ENCODE measurements at regions not wholly inside any gene's neighbourhood (a gene's known extent, or its start where the extent isn't known, plus 50 kb on each side); places are given as distances from the start of the nearest gene placed in this dataset.

GRCh38 chr5:107294669-107295068, 376.1 kb downstream of the EFNA5 start:
- dilution Hi-C loops (cut with MboI; ENCODE audit: extremely low pct_ligation_motif_present, low sequenced_read_pairs): no loop called here
- Histone ChIP-seq H3K4me2 (ENCODE audit: control insufficient read depth, extremely low read depth, insufficient read depth, low read depth, low read length) (no peak overlapping the region), H3K4me1 (ENCODE audit: control insufficient read depth, extremely low read depth, insufficient read depth, low read length) (no peaks in the 10 kb centered on the region), H4K20me1 (ENCODE audit: control insufficient read depth, extremely low read depth, insufficient read depth, low read length) (no peaks in the 10 kb centered on the region), H3K27me3 (ENCODE audit: control insufficient read depth, extremely low read depth, insufficient read depth, low read length) (no peaks in the 10 kb centered on the region), H3K36me3 (ENCODE audit: control insufficient read depth in 2 of 2, extremely low read depth in 1 of 2, insufficient read depth in 2 of 2, low read length in 2 of 2) (no peaks in the 10 kb centered on the region), H3K9me3 (ENCODE audit: control insufficient read depth, low read depth, low read length) (no peaks in the 10 kb centered on the region), H3K79me2 (ENCODE audit: control insufficient read depth, insufficient read depth, low read length) (no peaks in the 10 kb centered on the region), H2AFZ (ENCODE audit: control insufficient read depth, low read length) (no peak overlapping the region), H3K27ac (ENCODE audit: control insufficient read depth, insufficient read depth, low read length) (no peak overlapping the region), H3K9me1 (ENCODE audit: control insufficient read depth, extremely low read depth, insufficient read depth, low read length) (no peaks in the 10 kb centered on the region), H3K9ac (ENCODE audit: control insufficient read depth, extremely low read depth, insufficient read depth, low read length) (no peak overlapping the region), H3K4me3 (ENCODE audit: control insufficient read depth in 2 of 3, extremely low read depth in 1 of 3, insufficient read depth in 2 of 3, low read depth in 1 of 3, low read length in 3 of 3) (no peak overlapping the region)
- FAIRE-seq (no peak), DNase-seq (ENCODE audit: low read depth, low spot score) (no peak)
- TF ChIP-seq, protein P1, sequence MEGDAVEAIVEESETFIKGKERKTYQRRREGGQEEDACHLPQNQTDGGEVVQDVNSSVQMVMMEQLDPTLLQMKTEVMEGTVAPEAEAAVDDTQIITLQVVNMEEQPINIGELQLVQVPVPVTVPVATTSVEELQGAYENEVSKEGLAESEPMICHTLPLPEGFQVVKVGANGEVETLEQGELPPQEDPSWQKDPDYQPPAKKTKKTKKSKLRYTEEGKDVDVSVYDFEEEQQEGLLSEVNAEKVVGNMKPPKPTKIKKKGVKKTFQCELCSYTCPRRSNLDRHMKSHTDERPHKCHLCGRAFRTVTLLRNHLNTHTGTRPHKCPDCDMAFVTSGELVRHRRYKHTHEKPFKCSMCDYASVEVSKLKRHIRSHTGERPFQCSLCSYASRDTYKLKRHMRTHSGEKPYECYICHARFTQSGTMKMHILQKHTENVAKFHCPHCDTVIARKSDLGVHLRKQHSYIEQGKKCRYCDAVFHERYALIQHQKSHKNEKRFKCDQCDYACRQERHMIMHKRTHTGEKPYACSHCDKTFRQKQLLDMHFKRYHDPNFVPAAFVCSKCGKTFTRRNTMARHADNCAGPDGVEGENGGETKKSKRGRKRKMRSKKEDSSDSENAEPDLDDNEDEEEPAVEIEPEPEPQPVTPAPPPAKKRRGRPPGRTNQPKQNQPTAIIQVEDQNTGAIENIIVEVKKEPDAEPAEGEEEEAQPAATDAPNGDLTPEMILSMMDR (optimal IDR thresholded peaks at IDR 0.05 in 1 of 3, IDR thresholded peaks at IDR 0.05 in 1 of 3, conservative IDR thresholded peaks at IDR 0.05 in 1 of 3; ENCODE audit: extremely low read depth in 1 of 3, insufficient read depth in 2 of 3, low read length in 3 of 3): no peak
- TF ChIP-seq EZH2 (IDR thresholded peaks at IDR 0.05; ENCODE audit: low read length): no peak

DNA sequence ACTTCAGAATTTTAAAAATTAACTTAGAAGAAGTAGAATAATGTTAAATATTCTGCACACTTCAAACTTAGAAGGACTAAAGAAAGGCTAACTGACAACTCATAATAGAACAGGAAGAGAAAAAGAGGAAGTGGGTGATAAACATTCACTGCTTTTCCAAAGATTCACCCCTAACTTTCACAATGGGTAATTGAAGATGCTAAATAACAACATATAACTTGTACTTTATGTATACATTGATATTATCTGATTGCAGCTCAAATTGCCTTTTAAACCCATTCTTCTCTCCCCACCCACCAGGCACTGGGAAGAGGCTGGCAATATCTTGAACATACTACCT, 376.6 kb downstream of the EFNA5 start:
- H3K9me1 ChIP-seq (ENCODE audit: control insufficient read depth, extremely low read depth, insufficient read depth, low read length): no peaks in the 10 kb centered on the region
- H3K9me3 ChIP-seq (ENCODE audit: control insufficient read depth, low read depth, low read length): no peaks in the 10 kb centered on the region
- FAIRE-seq (no peak), DNase-seq (ENCODE audit: low read depth, low spot score) (no peak)
- no peak overlapping the region for H3K4me3 ChIP-seq (ENCODE audit: control insufficient read depth in 2 of 3, extremely low read depth in 1 of 3, insufficient read depth in 2 of 3, low read depth in 1 of 3, low read length in 3 of 3)
- no peak overlapping the region for H3K9ac ChIP-seq (ENCODE audit: control insufficient read depth, extremely low read depth, insufficient read depth, low read length)
- H4K20me1 ChIP-seq (ENCODE audit: control insufficient read depth, extremely low read depth, insufficient read depth, low read length): no peaks in the 10 kb centered on the region
- no peaks in the 10 kb centered on the region for H3K36me3 ChIP-seq (ENCODE audit: control insufficient read depth in 2 of 2, extremely low read depth in 1 of 2, insufficient read depth in 2 of 2, low read length in 2 of 2)
- H3K79me2 ChIP-seq (ENCODE audit: control insufficient read depth, insufficient read depth, low read length): no peaks in the 10 kb centered on the region
- H3K27ac ChIP-seq (ENCODE audit: control insufficient read depth, insufficient read depth, low read length): no peak overlapping the region
- dilution Hi-C loops (cut with MboI; ENCODE audit: extremely low pct_ligation_motif_present, low sequenced_read_pairs): no loop called here
- no peak for TF ChIP-seq EZH2 (IDR thresholded peaks at IDR 0.05; ENCODE audit: low read length)
- TF ChIP-seq, protein P1 (optimal IDR thresholded peaks at IDR 0.05 in 1 of 3, IDR thresholded peaks at IDR 0.05 in 1 of 3, conservative IDR thresholded peaks at IDR 0.05 in 1 of 3; ENCODE audit: extremely low read depth in 1 of 3, insufficient read depth in 2 of 3, low read length in 3 of 3): no peak
- H2AFZ ChIP-seq (ENCODE audit: control insufficient read depth, low read length): no peak overlapping the region
- H3K4me2 ChIP-seq (ENCODE audit: control insufficient read depth, extremely low read depth, insufficient read depth, low read depth, low read length): no peak overlapping the region
- no peaks in the 10 kb centered on the region for H3K27me3 ChIP-seq (ENCODE audit: control insufficient read depth, extremely low read depth, insufficient read depth, low read length)
- H3K4me1 ChIP-seq (ENCODE audit: control insufficient read depth, extremely low read depth, insufficient read depth, low read length): no peaks in the 10 kb centered on the region
